Memory B cell (primary cell): ENCODE measurements at regions not wholly inside any gene's neighbourhood (a gene's known extent, or its start where the extent isn't known, plus 50 kb on each side); places are given as distances from the start of the nearest gene placed in this dataset.
"Not testable (repeated sequence)": the region's sequence is repeated elsewhere in the genome, so short reads cannot be mapped to it uniquely, and the experiment has no call there.

Experiments used
- ATAC-seq: fragments of 150-1000 bp; cut with Tn5 transposase; 2 replicates; pipeline ENCODE4 v1.10.0; 2021; ENCODE audit warnings: low read depth, mild to moderate bottlenecking, moderate library complexity
- DNase-seq, 2 donors: peaks; one replicate each; pipeline ENCODE4 v3.0.0; 2022; ENCODE audit warnings: low spot score in 2 of 2
- H3K27ac Mint-ChIP-seq: one replicate; pipeline ENCODE4 v1.8.0; 2022; ENCODE audit warnings: mild to moderate bottlenecking, moderate library complexity, mixed read lengths
- H3K27me3 Mint-ChIP-seq: one replicate; pipeline ENCODE4 v1.8.0; 2022; ENCODE audit warnings: mixed read lengths
- H3K36me3 Mint-ChIP-seq: one replicate; pipeline ENCODE4 v1.8.0; 2022; ENCODE audit warnings: mild to moderate bottlenecking, mixed read lengths
- H3K4me1 Mint-ChIP-seq: one replicate; pipeline ENCODE4 v1.8.0; 2022; ENCODE audit warnings: mixed read lengths
- H3K4me3 Mint-ChIP-seq: one replicate; pipeline ENCODE4 v1.8.0; 2022; ENCODE audit warnings: mild to moderate bottlenecking, moderate library complexity, mixed read lengths
- H3K9me3 Mint-ChIP-seq: one replicate; pipeline ENCODE4 v1.8.0; 2022; ENCODE audit warnings: mixed read lengths

DNA sequence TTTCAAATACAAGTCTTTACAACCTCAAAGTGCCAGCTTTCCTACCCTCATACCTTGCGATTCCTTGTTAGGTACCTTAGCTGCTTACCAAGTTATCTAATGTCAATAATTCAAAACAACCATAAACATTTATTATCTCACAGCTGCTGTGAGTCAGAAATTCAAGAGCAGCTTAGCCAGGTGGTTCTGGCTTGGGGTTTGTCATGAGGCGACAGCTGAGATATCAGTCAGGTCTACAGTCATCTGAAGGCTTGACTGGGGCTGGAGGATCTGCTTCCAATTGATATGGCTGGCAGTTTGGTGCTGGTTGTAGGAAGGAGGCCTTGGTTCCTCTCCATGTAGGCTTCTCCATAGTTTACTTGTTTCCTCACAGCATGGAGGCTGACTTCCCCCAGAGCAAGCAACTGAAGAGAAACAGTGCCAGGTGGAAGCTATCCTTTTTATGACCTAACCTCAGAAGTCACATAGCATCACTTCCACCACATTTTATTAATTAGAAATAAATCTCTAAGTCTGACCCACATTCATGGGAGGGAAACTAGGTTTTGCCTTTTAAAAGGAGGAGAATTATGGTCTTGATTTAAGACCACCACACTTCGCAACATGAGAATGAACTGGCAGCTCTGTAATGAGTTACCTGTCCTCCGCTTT is 103.3 kb upstream of the FGGY start:
- peaks cover 3% of the 10 kb centered on the region for H3K4me1 Mint-ChIP-seq
- ATAC-seq (no peak), DNase-seq (no peak)

DNA sequence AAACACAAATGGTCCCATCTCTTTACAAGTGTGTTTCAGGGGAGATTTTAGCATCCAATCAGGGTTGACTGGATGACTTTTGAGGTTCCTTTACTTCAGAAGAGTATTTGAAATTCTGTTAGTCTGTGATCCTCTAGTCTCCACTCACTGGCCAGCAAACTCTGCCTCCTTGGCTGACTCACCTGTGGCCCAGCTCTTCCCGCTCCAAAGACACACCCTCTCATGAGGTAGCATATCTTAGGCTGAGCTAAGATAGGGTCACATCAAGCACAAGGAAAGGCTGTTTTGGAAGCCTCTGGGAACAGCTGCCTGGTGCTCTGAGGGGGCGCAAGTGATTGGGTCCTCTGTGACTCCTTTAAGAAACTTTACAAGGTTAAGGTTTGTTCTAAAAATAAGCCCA is 102.3 kb upstream of the FGGY start:
- Mint-ChIP-seq H3K4me3 (no peak overlapping the region), H3K9me3 (peaks cover 4% of the 10 kb centered on the region), H3K36me3 (peaks cover 3% of the 10 kb centered on the region), H3K27ac (no peak overlapping the region), H3K4me1 (peaks cover 3% of the 10 kb centered on the region), H3K27me3 (peaks cover 4% of the 10 kb centered on the region)
- no peak for DNase-seq
- ATAC-seq: no peak

More for the DNA sequence above, 103.3 kb upstream of the FGGY start:
- Mint-ChIP-seq H3K36me3 (peaks cover 3% of the 10 kb centered on the region), H3K9me3 (peaks cover 4% of the 10 kb centered on the region), H3K27ac (no peak overlapping the region), H3K4me3 (no peak overlapping the region), H3K27me3 (peaks cover 4% of the 10 kb centered on the region)

DNA sequence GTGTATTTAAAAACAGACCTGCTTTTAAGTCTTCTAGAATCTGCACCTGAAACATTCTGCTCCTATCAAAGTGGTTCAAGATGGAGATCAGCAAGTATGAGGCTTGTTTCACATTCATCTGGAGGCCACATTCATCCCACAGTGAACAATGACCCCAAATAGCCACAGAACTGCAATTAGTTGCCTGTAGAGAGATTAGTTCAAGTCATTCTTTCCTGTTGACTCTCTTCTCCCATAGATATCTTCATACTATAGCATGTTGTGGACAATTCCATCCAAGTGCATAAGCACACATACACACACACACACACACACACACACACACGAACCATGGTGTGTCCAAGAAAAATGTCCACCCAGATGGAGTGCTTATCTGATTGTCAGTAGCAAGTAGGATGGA is 101.7 kb upstream of the FGGY start:
- H3K27me3 Mint-ChIP-seq: peaks cover 4% of the 10 kb centered on the region
- no peak for DNase-seq

DNA sequence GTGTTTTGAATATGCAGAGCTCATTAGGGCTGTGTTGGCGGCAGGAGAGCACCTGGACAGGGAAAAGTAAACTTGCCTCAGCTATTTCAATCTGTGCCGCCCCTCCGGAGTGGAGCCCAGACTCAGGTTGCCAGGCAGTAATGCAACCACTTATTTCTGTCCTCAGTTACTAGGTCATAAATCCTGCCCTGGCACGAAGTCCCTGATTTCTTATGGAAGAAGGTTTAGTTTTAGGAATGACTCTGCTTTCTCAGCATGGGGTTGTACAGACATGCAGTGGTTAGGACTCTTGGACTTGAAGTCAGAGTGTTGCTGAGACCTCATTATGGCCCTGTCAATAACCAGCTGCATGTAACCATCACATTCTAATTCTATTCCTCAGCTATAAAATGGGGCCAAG is 98.3 kb upstream of the FGGY start:
- H3K4me1 Mint-ChIP-seq: peaks cover 3% of the 10 kb centered on the region
- no peaks in the 10 kb centered on the region for H3K9me3 Mint-ChIP-seq
- DNase-seq (no peak), ATAC-seq (no peak)
- H3K27me3 Mint-ChIP-seq: peaks cover 4% of the 10 kb centered on the region
- H3K4me3 Mint-ChIP-seq: no peak overlapping the region
- H3K36me3 Mint-ChIP-seq: no peaks in the 10 kb centered on the region
- H3K27ac Mint-ChIP-seq: no peak overlapping the region

More for the DNA sequence above, 101.7 kb upstream of the FGGY start:
- ATAC-seq: no peak
- H3K4me3 Mint-ChIP-seq: no peak overlapping the region
- H3K36me3 Mint-ChIP-seq: peaks cover 3% of the 10 kb centered on the region
- H3K4me1 Mint-ChIP-seq: peaks cover 3% of the 10 kb centered on the region
- H3K27ac Mint-ChIP-seq: no peak overlapping the region
- H3K9me3 Mint-ChIP-seq: peaks cover 4% of the 10 kb centered on the region

DNA sequence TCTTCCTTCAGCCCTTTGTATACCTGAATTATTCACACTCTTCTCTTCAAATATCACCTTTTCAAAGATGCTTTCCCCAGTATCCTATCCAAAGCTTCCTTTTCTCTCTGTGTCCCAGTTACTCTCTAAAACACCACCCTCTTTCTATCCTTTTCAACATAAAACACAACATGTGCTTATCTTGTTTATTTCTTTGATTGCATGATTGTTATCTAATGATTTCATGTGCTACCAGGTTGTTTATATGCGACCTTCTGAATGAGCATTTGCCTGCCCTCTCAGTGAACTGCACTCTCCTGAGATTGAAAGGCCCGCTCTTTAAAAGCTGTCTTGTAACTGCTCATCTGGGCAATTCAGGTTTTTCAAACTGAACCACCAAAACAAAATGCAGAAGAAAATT is 97.7 kb upstream of the FGGY start:
- no peak overlapping the region for H3K27ac Mint-ChIP-seq
- H3K4me3 Mint-ChIP-seq: no peak overlapping the region
- no peaks in the 10 kb centered on the region for H3K9me3 Mint-ChIP-seq
- DNase-seq (no peak), ATAC-seq (no peak)
- H3K4me1 Mint-ChIP-seq: peaks cover 3% of the 10 kb centered on the region
- H3K27me3 Mint-ChIP-seq: peaks cover 4% of the 10 kb centered on the region
- H3K36me3 Mint-ChIP-seq: no peaks in the 10 kb centered on the region

DNA sequence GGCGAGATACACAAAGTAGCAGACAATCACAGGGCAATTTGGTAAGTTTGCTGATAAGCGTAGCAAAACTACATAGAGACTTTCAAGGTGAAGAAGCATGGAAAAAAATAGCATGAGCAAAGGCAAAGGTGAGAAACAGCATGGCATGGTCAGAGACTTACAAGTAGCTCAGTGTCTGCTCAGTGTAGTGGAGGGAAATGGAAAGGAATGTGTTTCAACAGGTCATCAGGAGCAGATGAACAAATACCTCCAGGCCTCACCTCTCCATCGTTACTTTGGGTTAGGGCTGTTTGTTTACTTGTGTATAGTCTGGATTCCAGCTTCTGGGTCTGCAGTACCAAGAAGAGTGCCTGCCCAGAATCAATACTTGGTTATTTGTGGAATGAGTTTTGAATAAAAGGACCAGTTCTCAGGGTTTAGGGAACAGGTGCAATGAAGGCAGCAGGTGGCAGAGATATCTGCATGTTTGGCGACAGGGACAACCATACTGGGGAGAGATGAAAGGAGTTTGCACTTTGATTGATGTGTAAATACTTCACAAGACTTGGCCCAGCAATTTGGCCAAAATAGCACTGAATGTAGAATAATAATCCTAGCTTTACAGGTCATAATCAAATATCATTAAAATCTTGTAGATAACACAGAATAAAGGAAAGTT is 97.0 kb upstream of the FGGY start:
- H3K27ac Mint-ChIP-seq: no peak overlapping the region
- H3K27me3 Mint-ChIP-seq: peaks cover 5% of the 10 kb centered on the region
- ATAC-seq: no peak
- DNase-seq: no peak
- no peak overlapping the region for H3K4me3 Mint-ChIP-seq
- H3K4me1 Mint-ChIP-seq: peaks cover 3% of the 10 kb centered on the region
- H3K36me3 Mint-ChIP-seq: peaks cover 2% of the 10 kb centered on the region
- H3K9me3 Mint-ChIP-seq: peaks cover 2% of the 10 kb centered on the region

DNA sequence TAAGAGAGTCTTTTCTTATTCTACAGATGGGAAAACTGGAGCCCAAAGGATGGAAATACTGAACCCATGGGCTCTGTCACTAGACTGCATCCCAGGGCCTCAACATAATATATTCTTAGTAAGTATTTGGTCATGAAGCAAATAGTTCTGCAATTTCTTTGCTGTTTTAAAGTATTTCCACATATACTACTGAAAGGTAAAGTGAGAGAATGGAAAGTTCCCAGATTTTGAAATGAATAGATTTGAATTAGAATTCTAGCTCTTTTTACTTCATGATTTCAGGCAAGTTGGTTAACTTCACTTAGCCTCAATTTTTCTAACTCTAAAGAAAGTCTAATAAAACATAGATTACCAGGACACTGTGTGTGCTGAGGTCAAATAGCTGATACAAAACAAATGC is 95.6 kb upstream of the FGGY start:
- Mint-ChIP-seq H3K27me3 (peaks cover 6% of the 10 kb centered on the region), H3K36me3 (peaks cover 3% of the 10 kb centered on the region), H3K9me3 (peaks cover 3% of the 10 kb centered on the region), H3K27ac (no peak overlapping the region), H3K4me1 (no peaks in the 10 kb centered on the region), H3K4me3 (no peak overlapping the region)
- DNase-seq (no peak), ATAC-seq (no peak)

DNA sequence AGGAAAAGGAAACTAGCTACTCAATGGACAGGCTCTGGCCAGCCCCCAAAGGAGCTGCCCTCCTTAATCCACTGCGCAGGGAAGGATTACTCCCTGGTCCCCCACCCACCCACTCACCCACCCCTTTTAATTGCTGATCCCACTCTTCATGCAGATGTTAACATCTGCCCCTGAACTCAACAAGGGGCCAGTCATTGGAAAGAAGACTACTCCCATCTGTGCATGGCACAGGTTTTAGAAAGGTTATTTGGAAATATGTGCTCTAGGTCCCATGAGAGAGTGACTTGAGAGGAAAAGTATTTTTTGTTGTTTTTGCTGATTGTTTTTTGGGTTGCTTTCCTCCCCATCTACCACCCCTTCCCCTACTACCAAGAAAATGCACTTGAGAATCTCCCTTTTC is 94.4 kb upstream of the FGGY start:
- no peak for ATAC-seq

DNA sequence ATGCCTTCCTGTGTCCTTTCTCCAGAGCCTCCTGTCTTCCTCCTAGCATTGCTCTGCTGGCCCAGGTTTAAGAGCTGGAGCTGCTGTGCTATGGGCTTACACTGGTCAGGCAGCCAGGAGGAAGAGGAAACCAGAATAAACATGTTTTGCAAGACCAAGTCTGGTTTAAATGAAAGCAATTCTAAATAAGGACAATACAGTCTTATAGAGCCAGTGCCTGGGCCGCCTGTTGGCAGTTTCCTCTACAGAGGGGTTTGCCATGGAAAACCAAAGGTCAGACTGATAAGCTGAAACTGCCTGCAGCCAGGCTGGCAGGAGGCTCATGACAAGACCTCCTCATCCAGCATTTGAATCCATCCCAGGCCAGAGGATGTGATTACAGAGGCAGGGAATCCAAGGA is 92.9 kb upstream of the FGGY start:
- peaks cover 3% of the 10 kb centered on the region for H3K9me3 Mint-ChIP-seq
- no peak overlapping the region for H3K27ac Mint-ChIP-seq

More for the DNA sequence above, 94.4 kb upstream of the FGGY start:
- no peak overlapping the region for H3K27ac Mint-ChIP-seq
- no peak overlapping the region for H3K4me3 Mint-ChIP-seq
- H3K9me3 Mint-ChIP-seq: peaks cover 3% of the 10 kb centered on the region
- H3K36me3 Mint-ChIP-seq: peaks cover 3% of the 10 kb centered on the region
- peaks cover 2% of the 10 kb centered on the region for H3K27me3 Mint-ChIP-seq
- H3K4me1 Mint-ChIP-seq: no peaks in the 10 kb centered on the region
- no peak for DNase-seq

DNA sequence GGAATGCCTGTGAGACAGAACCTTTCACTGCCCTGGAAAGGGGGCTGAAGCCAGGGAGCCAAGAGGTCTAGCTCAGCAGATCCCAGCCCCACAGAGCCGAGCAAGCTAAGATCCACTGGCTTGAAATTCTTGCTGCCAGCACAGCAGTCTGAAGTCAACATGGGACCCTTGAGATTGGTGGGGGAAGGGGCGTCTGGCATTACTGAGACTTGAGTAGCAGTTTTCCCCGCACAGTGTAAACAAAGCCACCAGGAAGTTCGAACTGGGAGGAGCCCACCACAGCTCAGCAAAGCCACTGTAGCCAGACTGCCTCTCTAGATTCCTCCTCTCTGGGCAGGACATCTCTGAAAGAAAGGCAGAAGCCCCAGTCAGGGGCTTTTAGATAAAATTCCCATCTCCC is 90.3 kb upstream of the FGGY start:
- H3K27me3 Mint-ChIP-seq, DNase-seq, H3K36me3 Mint-ChIP-seq, H3K4me3 Mint-ChIP-seq, ATAC-seq, H3K4me1 Mint-ChIP-seq, H3K9me3 Mint-ChIP-seq, H3K27ac Mint-ChIP-seq: not testable (repeated sequence)

More for the DNA sequence above, 92.9 kb upstream of the FGGY start:
- Mint-ChIP-seq H3K36me3 (peaks cover 3% of the 10 kb centered on the region), H3K4me1 (peaks cover 3% of the 10 kb centered on the region), H3K4me3 (no peak overlapping the region), H3K27me3 (peaks cover 2% of the 10 kb centered on the region)
- ATAC-seq (no peak), DNase-seq (no peak)

DNA sequence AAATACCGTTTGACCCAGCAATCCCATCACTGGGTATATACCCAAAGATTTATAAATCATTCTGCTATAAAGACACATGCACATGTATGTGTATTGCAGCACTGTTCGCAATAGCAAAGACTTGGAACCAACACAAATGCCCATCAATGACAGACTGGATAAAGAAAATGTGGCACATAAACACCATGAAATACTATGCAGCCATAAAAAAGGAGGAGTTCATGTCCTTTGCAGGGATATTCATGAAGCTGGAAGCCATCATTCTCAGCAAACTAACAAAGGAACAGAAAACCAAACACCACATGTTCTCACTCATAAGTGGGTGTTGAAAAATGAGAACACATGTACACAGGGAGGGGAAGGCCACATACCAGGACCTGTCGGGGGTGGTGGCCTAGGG is 86.5 kb upstream of the FGGY start:
- not testable (repeated sequence) for DNase-seq, H3K27me3 Mint-ChIP-seq, H3K27ac Mint-ChIP-seq, H3K9me3 Mint-ChIP-seq, ATAC-seq, H3K4me1 Mint-ChIP-seq, H3K36me3 Mint-ChIP-seq, H3K4me3 Mint-ChIP-seq

DNA sequence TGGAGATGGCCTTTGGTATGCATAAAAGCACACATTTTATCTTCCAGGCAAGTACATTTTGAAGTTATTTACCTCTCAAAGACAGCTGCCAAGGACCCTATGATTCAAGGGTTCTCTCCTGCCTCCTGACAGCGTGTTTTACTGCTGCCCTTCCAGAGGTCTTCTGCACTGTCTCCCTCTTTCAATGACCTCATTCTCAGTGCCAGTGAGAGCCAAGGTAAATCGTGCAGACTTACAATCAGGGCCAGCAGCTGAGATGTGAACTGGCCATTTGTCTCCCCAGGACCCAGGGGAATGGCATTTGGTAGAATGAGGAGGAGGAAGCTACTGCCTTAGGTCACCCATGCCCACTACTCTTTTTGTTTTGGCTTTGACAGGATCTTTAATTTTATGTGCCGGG is 84.2 kb upstream of the FGGY start:
- Mint-ChIP-seq H3K9me3 (peaks cover 4% of the 10 kb centered on the region), H3K27me3 (no peaks in the 10 kb centered on the region), H3K4me1 (peaks cover 3% of the 10 kb centered on the region), H3K36me3 (peaks cover 2% of the 10 kb centered on the region), H3K27ac (no peak overlapping the region), H3K4me3 (no peak overlapping the region)
- DNase-seq (no peak), ATAC-seq (no peak)

DNA sequence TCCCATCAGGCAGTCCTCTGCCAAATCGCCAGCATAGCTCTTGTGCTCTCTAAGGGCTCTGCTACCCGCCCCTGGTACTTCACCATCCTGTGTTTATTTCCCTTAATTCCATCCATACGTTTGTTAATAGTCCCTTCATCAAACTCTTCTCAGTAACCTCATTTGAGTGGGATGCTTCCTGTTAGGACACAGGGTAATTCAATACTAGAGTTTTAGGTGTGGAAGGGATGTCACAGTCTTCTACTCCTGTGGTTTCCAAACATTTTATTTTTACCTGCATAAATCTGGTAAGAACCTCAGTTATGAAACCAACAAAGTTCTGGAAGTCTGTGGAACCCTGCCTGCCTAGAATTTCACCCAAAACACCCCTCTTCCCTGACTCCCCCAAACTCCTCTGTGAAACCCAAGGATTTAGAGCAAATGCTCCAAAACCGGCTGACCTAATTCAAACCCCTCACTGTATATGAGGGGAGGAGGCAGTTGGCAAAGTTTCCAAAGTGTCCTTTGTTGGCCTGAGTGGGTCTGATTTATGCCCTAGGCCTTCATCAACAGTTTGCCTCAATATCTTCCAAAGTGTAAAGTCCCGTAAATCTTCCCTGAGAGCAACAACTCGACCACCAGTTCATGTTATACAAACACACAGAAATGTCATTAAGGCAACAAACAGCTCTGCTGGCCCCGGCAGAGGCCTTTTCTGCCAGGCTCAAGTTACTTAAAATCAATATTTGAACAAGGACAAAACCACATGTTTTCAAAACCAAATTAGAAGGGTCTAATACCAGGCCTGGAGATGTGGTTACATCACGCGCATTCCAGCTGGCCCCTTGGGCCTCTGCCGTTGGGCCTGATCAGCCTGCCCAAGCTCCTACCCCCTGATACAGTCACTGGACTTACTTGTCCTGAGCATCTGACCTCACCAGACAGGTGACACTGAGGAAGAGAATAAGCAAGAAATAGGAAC is 82.4 kb upstream of the FGGY start:
- ATAC-seq: no peak
- no peak overlapping the region for H3K27ac Mint-ChIP-seq
- H3K4me1 Mint-ChIP-seq: peaks cover 2% of the 10 kb centered on the region
- no peaks in the 10 kb centered on the region for H3K27me3 Mint-ChIP-seq
- no peak overlapping the region for H3K4me3 Mint-ChIP-seq
- peaks cover 7% of the 10 kb centered on the region for H3K9me3 Mint-ChIP-seq
- DNase-seq: no peak
- H3K36me3 Mint-ChIP-seq: peaks cover 2% of the 10 kb centered on the region

DNA sequence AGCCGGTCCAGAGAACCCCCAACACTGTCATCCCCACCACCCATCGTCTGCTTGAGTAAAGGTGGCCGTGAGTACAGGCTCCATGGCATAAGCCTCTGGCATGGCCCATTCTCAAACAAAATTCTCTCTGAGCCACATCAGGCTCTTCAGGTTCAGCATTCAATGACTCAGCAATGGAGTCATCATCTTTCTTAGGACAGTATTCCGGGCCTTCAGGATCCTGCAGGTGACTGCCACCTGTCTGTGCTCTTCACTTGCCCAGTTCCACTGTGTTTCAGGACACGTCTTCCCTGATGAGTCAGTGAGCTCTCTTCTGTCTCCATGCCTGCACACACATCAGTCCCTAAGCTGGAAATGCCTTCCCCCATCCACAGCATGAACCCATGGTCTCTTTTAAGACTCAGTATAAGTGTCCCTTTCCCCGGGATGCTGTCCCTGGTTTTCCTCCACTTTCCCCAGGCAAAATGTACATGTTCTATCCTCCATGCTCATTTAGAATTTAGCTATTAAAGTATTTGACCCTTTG is 81.1 kb upstream of the FGGY start:
- Mint-ChIP-seq H3K4me3 (no peak overlapping the region), H3K4me1 (peaks cover 8% of the 10 kb centered on the region), H3K27ac (no peak overlapping the region), H3K27me3 (no peaks in the 10 kb centered on the region), H3K36me3 (peaks cover 2% of the 10 kb centered on the region), H3K9me3 (peaks cover 5% of the 10 kb centered on the region)
- DNase-seq (no peak), ATAC-seq (no peak)
